ENCODE measurements at regions not wholly inside any gene's neighbourhood (a gene's known extent, or its start where the extent isn't known, plus 50 kb on each side); places are given as distances from the start of the nearest gene placed in this dataset.

GRCh38 chr7:86469680-86470295 lies 173.9 kb upstream of the GRM3 start:
- no peaks in the 10 kb centered on the region for H3K27me3 ChIP-seq
- intact Hi-C loops (cut with DNase I; ENCODE audit: low total_unique reads) = no loop called here
- no peaks in the 10 kb centered on the region for H3K9me3 ChIP-seq
- no peak overlapping the region for H3K4me3 ChIP-seq
- DNase-seq (ENCODE audit: low spot score in 2 of 2) = no peak
- H3K4me1 ChIP-seq = no peaks in the 10 kb centered on the region
- no peak overlapping the region for H3K27ac ChIP-seq
- no peaks in the 10 kb centered on the region for H3K36me3 ChIP-seq
- TF ChIP-seq POLR2AphosphoS5 (IDR thresholded peaks at IDR 0.05) (no peak), CTCF (IDR thresholded peaks at IDR 0.05) (peak in 2 of 3 donors; percentile 27 to 51), POLR2A (IDR thresholded peaks at IDR 0.05) (no peak)

- TF ChIP-seq POLR2AphosphoS5 (IDR thresholded peaks at IDR 0.05) (no peak), POLR2A (IDR thresholded peaks at IDR 0.05) (no peak), CTCF (IDR thresholded peaks at IDR 0.05) (no peak)
- DNase-seq (ENCODE audit: low spot score in 2 of 2) = no peak
- H3K36me3 ChIP-seq = no peaks in the 10 kb centered on the region
- H3K27ac ChIP-seq = no peak overlapping the region
- no peak overlapping the region for H3K4me3 ChIP-seq
- intact Hi-C loops (cut with DNase I; ENCODE audit: low total_unique reads) = no loop called here
- no peaks in the 10 kb centered on the region for H3K4me1 ChIP-seq
- no peaks in the 10 kb centered on the region for H3K27me3 ChIP-seq
- H3K9me3 ChIP-seq = no peaks in the 10 kb centered on the region
Observed at GRCh38 chr7:86454753-86455152, 189.0 kb upstream of the GRM3 start.

GRCh38 chr7:86453454-86453853 lies 190.3 kb upstream of the GRM3 start:
- TF ChIP-seq POLR2A (IDR thresholded peaks at IDR 0.05) = no peak
- TF ChIP-seq CTCF (IDR thresholded peaks at IDR 0.05) = no peak
- TF ChIP-seq POLR2AphosphoS5 (IDR thresholded peaks at IDR 0.05) = no peak

GRCh38 chr7:86448856-86449255 lies 194.9 kb upstream of the GRM3 start:
- no peak for TF ChIP-seq POLR2A (IDR thresholded peaks at IDR 0.05)
- TF ChIP-seq POLR2AphosphoS5 (IDR thresholded peaks at IDR 0.05) = no peak
- TF ChIP-seq CTCF (IDR thresholded peaks at IDR 0.05) = no peak
- Histone ChIP-seq H3K36me3 (no peaks in the 10 kb centered on the region), H3K9me3 (no peaks in the 10 kb centered on the region), H3K4me3 (no peak overlapping the region), H3K27ac (no peak overlapping the region), H3K27me3 (no peaks in the 10 kb centered on the region), H3K4me1 (no peaks in the 10 kb centered on the region)
- no peak for DNase-seq (ENCODE audit: low spot score in 2 of 2)
- intact Hi-C loops (cut with DNase I; ENCODE audit: low total_unique reads) = no loop called here

More at GRCh38 chr7:86453454-86453853, 190.3 kb upstream of the GRM3 start:
- Histone ChIP-seq H3K4me1 (no peaks in the 10 kb centered on the region), H3K27me3 (no peaks in the 10 kb centered on the region), H3K27ac (no peak overlapping the region), H3K4me3 (no peak overlapping the region), H3K9me3 (no peaks in the 10 kb centered on the region), H3K36me3 (no peaks in the 10 kb centered on the region)
- no peak for DNase-seq (ENCODE audit: low spot score in 2 of 2)
- intact Hi-C loops (cut with DNase I; ENCODE audit: low total_unique reads) = no loop called here

GRCh38 chr7:86445285-86445684 lies 198.4 kb upstream of the GRM3 start:
- Histone ChIP-seq H3K36me3 (no peaks in the 10 kb centered on the region), H3K4me1 (no peaks in the 10 kb centered on the region), H3K4me3 (no peak overlapping the region), H3K27ac (no peak overlapping the region), H3K9me3 (no peaks in the 10 kb centered on the region), H3K27me3 (no peaks in the 10 kb centered on the region)
- intact Hi-C loops (cut with DNase I; ENCODE audit: low total_unique reads) = no loop called here
- DNase-seq (ENCODE audit: low spot score in 2 of 2) = no peak
- TF ChIP-seq CTCF (IDR thresholded peaks at IDR 0.05) (no peak), POLR2AphosphoS5 (IDR thresholded peaks at IDR 0.05) (no peak), POLR2A (IDR thresholded peaks at IDR 0.05) (no peak)

All from breast epithelium (tissue), 4 donors.